K562 (cell line): ENCODE measurements at regions not wholly inside any gene's neighbourhood (a gene's known extent, or its start where the extent isn't known, plus 50 kb on each side); places are given as distances from the start of the nearest gene placed in this dataset.

Experiments used
- ATAC-seq: fragments of 200-7000 bp; cut with Tn5 transposase; 3 replicates; pipeline ENCODE4 v1.9.1; 2020; ENCODE audit warnings: moderate library complexity
- BruUV-seq: library from RNA; stranded (reverse); fragments of 400-500 nt; replicated peaks from 2 replicates; lab custom pipeline; 2021; lab: Mats Ljungman, UMichigan
- CTCF ChIA-PET: fragments of 300-600 bp; formaldehyde crosslinking; extraction: SDS; loops from one replicate; lab custom pipeline; 2021; ENCODE audit warnings: low intra/inter-chr PET ratio; lab: Yijun Ruan, JAX
- POLR2A ChIA-PET: fragments of 300-600, 350-650 bp; sonication (Branson Sonifier 250); formaldehyde crosslinking; extraction: SDS; loops from one replicate; lab custom pipeline; 2021; ENCODE audit warnings: antibody characterized with exemption, inconsistent platforms; lab: Yijun Ruan, JAX
- DNase-seq, 4 experiments: peaks; one replicate each; pipeline versions ENCODE4 v3.0.0 to v3.0.0-alpha.2; 2011 to 2018; ENCODE audit warnings: low spot score in 3 of 4, mixed read lengths in 3 of 4; ENCODE audit errors: extremely low read depth in 1 of 4
- FAIRE-seq: peaks from 2 replicates; lab custom pipeline; 2011; peaks lifted over from hg19 to GRCh38; lab: Jason Lieb, UNC
- H2AFZ ChIP-seq: 2 replicates; pipeline ENCODE4 v1.6.0; 2011; ENCODE audit warnings: low read depth, low read length, control low read depth, inconsistent platforms
- H3K27ac ChIP-seq: fragments of 200-600 bp; 3 replicates; pipeline ENCODE4 v1.8.0; 2011; ENCODE audit warnings: low read depth, mild to moderate bottlenecking, control low read depth, inconsistent platforms, low read length, moderate library complexity, mixed read lengths; ENCODE audit errors: extremely low read depth
- H3K27me3 ChIP-seq, 2 experiments: fragments of 300-600 bp in 1 of 2; 2 replicates in 1 of 2; 3 replicates in 1 of 2; pipeline versions ENCODE4 v1.6.0 to v1.8.0; 2011; ENCODE audit warnings: inconsistent platforms in 2 of 2, low read length in 2 of 2, mild to moderate bottlenecking in 1 of 2, mixed read lengths in 1 of 2, moderate library complexity in 1 of 2; ENCODE audit not compliant: control insufficient read depth in 2 of 2, insufficient read depth in 2 of 2
- H3K36me3 ChIP-seq: fragments of 300-600 bp; 3 replicates; pipeline ENCODE4 v1.8.0; 2011; ENCODE audit warnings: mild to moderate bottlenecking, low read length, inconsistent platforms; ENCODE audit not compliant: control insufficient read depth, insufficient read depth
- H3K4me1 ChIP-seq, 2 experiments: fragments of 200-600 bp in 1 of 2; replicated peaks in 1 of 2; 2 replicates in 1 of 2; 3 replicates in 1 of 2; pipeline versions ENCODE4 v1.5.1 to v1.8.0; 2011; ENCODE audit warnings: inconsistent platforms in 2 of 2, low read length in 2 of 2, mild to moderate bottlenecking in 1 of 2, mixed read lengths in 1 of 2, moderate library complexity in 1 of 2; ENCODE audit not compliant: control insufficient read depth in 2 of 2, insufficient read depth in 2 of 2
- H3K4me2 ChIP-seq: 2 replicates; pipeline ENCODE4 v1.6.1; 2011; ENCODE audit warnings: low read length, control low read depth, inconsistent platforms, mixed read lengths; ENCODE audit not compliant: insufficient read depth
- H3K4me3 ChIP-seq: fragments of 200-600 bp; sonication (generic), shearing (Covaris generic); 2 replicates; pipeline ENCODE4 v1.5.1; 2016; ENCODE audit warnings: control low read depth, inconsistent platforms
- H3K79me2 ChIP-seq: fragments of 200-600 bp; 3 replicates; pipeline ENCODE4 v1.8.0; 2011; ENCODE audit warnings: low read length, inconsistent platforms; ENCODE audit not compliant: control insufficient read depth, insufficient read depth
- H3K9ac ChIP-seq, 2 experiments: 2 replicates each; pipeline versions ENCODE4 v1.6.0 to v1.6.1; 2011; ENCODE audit warnings: low read depth in 2 of 2, low read length in 2 of 2, control low read depth in 1 of 2, inconsistent platforms in 1 of 2, mild to moderate bottlenecking in 1 of 2, mixed read lengths in 1 of 2; ENCODE audit not compliant: insufficient read depth in 1 of 2
- H3K9me1 ChIP-seq: one replicate; pipeline ENCODE4 v1.6.0; 2011; ENCODE audit warnings: inconsistent platforms, mild to moderate bottlenecking, low read length, moderate library complexity; ENCODE audit not compliant: control insufficient read depth, insufficient read depth
- H3K9me3 ChIP-seq: replicated peaks from 2 replicates; pipeline ENCODE4 v1.5.1; 2011; ENCODE audit warnings: low read depth, low read length, inconsistent platforms; ENCODE audit not compliant: control insufficient read depth, insufficient read depth
- H4K20me1 ChIP-seq: replicated peaks from 2 replicates; pipeline ENCODE4 v1.6.1; 2011; ENCODE audit warnings: low read length, inconsistent platforms, mixed read lengths; ENCODE audit not compliant: control insufficient read depth, insufficient read depth
- KHSRP ChIP-seq: fragments of 450-650 bp; IDR thresholded peaks from 2 replicates; pipeline ENCODE4 v1.6.1; 2017
- RFX1 ChIP-seq: fragments of 450-650 bp; IDR thresholded peaks from 2 replicates; pipeline ENCODE4 v1.6.1; 2016; ENCODE audit warnings: mild to moderate bottlenecking, moderate library complexity
- ZNF12 ChIP-seq: sonication (generic); formaldehyde crosslinking; IDR thresholded peaks from 2 replicates; pipeline ENCODE4 v1.4.0; 2020; ENCODE audit warnings: mild to moderate bottlenecking, missing genetic modification reagents
- ZNF197 ChIP-seq: fragments of 200-800 bp; sonication (Bioruptor generic); IDR thresholded peaks from 2 replicates; pipeline ENCODE4 v1.6.1; 2016; ENCODE audit warnings: low read depth, missing genetic modification characterization, missing compliant biosample characterization
- WGBS: fragments of 100-300 bp; shearing (Covaris generic); methylation state at CpG from one replicate; pipeline ENCODE4 v1.1.6; 2016; ENCODE audit warnings: low coverage, mixed read lengths; ENCODE audit not compliant: insufficient coverage; ENCODE audit errors: missing lambda C conversion rate; 5-methylcytosine and 5-hydroxymethylcytosine counted together
- in situ Hi-C: fragments of 300-500 bp; cut with MboI; formaldehyde crosslinking; loops from 4 replicates; pipeline ENCODE4 v1.15.0; 2018; ENCODE audit warnings: inconsistent platforms, mixed read lengths
- intact Hi-C: fragments of 100-400 bp; cut with micrococcal nuclease; formaldehyde crosslinking; loops from 2 replicates; pipeline ENCODE4 v1.14.2; 2022
- TF ChIP-seq, protein P1 (sequence below): fragments of 250-450 bp; sonication (Bioruptor Pico); IDR thresholded peaks from 2 replicates; pipeline ENCODE4 v1.5.0; 2020; ENCODE audit warnings: mild to moderate bottlenecking, borderline replicate concordance

GRCh38 chr5:141783947-141784296 lies 94.3 kb downstream of the PCDH1 start:
- peaks cover 8 to 40% of the 10 kb centered on the region in 2 experiments; a peak in 3 of 5 replicates for H3K27me3 ChIP-seq
- no TSS peak for BruUV-seq
- no peak overlapping the region for H3K9ac ChIP-seq
- no peaks in the 10 kb centered on the region; the same call in 1 of the 2 replicates for H3K9me3 ChIP-seq
- H3K79me2 ChIP-seq = no peaks in the 10 kb centered on the region
- POLR2A ChIA-PET = interaction anchor here (1.7 kb wide), 1 partner anchor 9 kb away, joined by 4 read pairs; no protein-coding TSS in a partner anchor
- TF ChIP-seq ZNF12 (CRISPR knock-in tag) = no peak
- no peak overlapping the region for H3K4me3 ChIP-seq
- FAIRE-seq (no peak), DNase-seq (no peak), ATAC-seq (no peak)
- 7% methylated on average over 4 of the region's 4 CpGs for WGBS
- no peaks in the 10 kb centered on the region for H3K4me1 ChIP-seq
- no peak overlapping the region for H3K27ac ChIP-seq
- no peaks in the 10 kb centered on the region for H3K9me1 ChIP-seq
- no peaks in the 10 kb centered on the region for H3K36me3 ChIP-seq
- H3K4me2 ChIP-seq = no peak overlapping the region
- in situ Hi-C loops = no loop called here
- CTCF ChIA-PET = no interaction called here
- H2AFZ ChIP-seq = no peak overlapping the region
- H4K20me1 ChIP-seq = peaks cover 8% of the 10 kb centered on the region
- intact Hi-C loops = no loop called here

DNA sequence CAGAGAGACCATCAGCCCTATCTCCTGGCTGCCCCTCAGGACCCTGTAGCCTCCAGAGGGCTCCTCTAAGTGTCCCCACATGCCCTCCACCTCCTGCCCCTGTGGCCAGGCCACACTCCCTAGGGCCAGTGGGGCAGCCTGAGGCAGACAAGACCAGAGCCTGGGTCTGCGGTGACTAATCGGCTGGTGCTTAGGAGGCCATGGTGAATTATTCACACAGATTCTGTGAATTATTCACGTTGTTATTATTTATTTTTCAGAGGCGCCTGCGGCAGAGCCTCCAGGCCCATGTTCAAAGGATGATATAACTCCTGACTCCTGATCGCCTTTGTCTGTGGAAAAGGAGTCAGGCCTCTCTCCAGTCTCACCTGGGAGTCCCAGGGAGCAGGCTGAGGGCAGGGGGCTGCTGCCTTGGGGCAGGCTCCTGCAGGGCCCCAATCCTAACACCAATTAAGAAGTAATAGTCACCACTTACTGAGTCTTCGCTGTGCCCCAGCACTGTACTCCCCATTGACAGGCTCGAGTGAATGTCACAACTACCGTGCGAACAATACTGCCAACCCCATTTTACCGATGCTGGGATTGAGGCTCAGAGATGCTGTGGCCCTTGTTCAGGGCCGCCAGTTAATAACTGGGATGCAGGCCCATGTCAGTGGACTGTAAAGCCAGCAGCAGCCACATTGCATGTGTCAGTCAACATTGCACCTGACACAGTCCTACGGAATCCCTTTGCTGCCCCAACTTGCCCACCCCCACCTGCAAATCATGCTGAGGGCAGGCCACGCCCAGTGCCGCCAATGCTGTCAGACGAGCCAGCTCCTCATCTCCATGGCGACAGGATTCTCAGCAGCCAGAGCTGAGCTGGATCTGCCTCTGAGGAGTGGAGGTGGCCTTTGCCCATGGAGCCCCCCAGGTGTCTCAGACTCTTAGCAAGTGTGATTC lies 94.9 kb downstream of the PCDH1 start:
- H3K27ac ChIP-seq = no peak overlapping the region
- no peak overlapping the region for H2AFZ ChIP-seq
- no peaks in the 10 kb centered on the region for H3K36me3 ChIP-seq
- DNase-seq (no peak), FAIRE-seq (no peak), ATAC-seq (peak; percentile 34; the same call in 2 of the 3 replicates)
- no TSS peak for BruUV-seq
- no peaks in the 10 kb centered on the region for H3K9me1 ChIP-seq
- intact Hi-C loops = no loop called here
- ChIA-PET CTCF (no interaction called here), POLR2A (interaction anchor here (1.7 kb wide), 1 partner anchor 9 kb away, joined by 4 read pairs; no protein-coding TSS in a partner anchor)
- H3K4me1 ChIP-seq = no peaks in the 10 kb centered on the region
- WGBS = under 1% methylated on average over 16 of the region's 17 CpGs
- H3K79me2 ChIP-seq = no peaks in the 10 kb centered on the region
- no peak overlapping the region for H3K4me3 ChIP-seq
- H4K20me1 ChIP-seq = peaks cover 6% of the 10 kb centered on the region
- no peak overlapping the region for H3K9ac ChIP-seq
- in situ Hi-C loops = no loop called here
- H3K27me3 ChIP-seq = peaks cover 8 to 42% of the 10 kb centered on the region in 2 experiments; a peak in 3 of 5 replicates
- no peak for TF ChIP-seq KHSRP
- TF ChIP-seq ZNF197 = no peak
- TF ChIP-seq RFX1 = peak; percentile 61
- TF ChIP-seq, protein P1, sequence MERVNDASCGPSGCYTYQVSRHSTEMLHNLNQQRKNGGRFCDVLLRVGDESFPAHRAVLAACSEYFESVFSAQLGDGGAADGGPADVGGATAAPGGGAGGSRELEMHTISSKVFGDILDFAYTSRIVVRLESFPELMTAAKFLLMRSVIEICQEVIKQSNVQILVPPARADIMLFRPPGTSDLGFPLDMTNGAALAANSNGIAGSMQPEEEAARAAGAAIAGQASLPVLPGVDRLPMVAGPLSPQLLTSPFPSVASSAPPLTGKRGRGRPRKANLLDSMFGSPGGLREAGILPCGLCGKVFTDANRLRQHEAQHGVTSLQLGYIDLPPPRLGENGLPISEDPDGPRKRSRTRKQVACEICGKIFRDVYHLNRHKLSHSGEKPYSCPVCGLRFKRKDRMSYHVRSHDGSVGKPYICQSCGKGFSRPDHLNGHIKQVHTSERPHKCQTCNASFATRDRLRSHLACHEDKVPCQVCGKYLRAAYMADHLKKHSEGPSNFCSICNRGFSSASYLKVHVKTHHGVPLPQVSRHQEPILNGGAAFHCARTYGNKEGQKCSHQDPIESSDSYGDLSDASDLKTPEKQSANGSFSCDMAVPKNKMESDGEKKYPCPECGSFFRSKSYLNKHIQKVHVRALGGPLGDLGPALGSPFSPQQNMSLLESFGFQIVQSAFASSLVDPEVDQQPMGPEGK (CRISPR knock-in tag) = no peak
- no peak overlapping the region for H3K4me2 ChIP-seq
- no peaks in the 10 kb centered on the region; the same call in 1 of the 2 replicates for H3K9me3 ChIP-seq
